Pancreas (tissue), 10 donors: ENCODE measurements at regions not wholly inside any gene's neighbourhood (a gene's known extent, or its start where the extent isn't known, plus 50 kb on each side); places are given as distances from the start of the nearest gene placed in this dataset.
"Not testable (repeated sequence)": the region's sequence is repeated elsewhere in the genome, so short reads cannot be mapped to it uniquely, and the experiment has no call there.

Experiments
- ATAC-seq, 4 donors: fragments of 200-7000 bp; cut with Tn5 transposase; one replicate each; pipeline versions ENCODE4 v1.8.0 to v1.9.1; 2020; ENCODE audit warnings: mild to moderate bottlenecking in 4 of 4, moderate library complexity in 4 of 4
- DNase-seq, 6 donors: peaks; one replicate each; pipeline ENCODE4 v3.0.0-alpha.2; 2020
- FAIRE-seq: peaks from 2 replicates; lab custom pipeline; 2012; peaks lifted over from hg19 to GRCh38; lab: Jason Lieb, UNC
- H3K27ac ChIP-seq, 4 donors: fragments of 200-600 bp; sonication (generic); 1 replicate in 3 of 4; 2 replicates in 1 of 4; pipeline versions ENCODE4 v1.5.0 to v1.8.0; 2020
- H3K27me3 ChIP-seq, 4 donors: fragments of 200-600 bp; one replicate each; pipeline ENCODE4 v1.8.0; 2021
- H3K36me3 ChIP-seq, 3 donors: fragments of 200-600 bp; sonication (generic) in 1 of 3; one replicate each; pipeline versions ENCODE4 v1.5.0 to v1.8.0; 2020 to 2021
- H3K4me1 ChIP-seq, 3 donors: fragments of 200-600 bp; one replicate each; pipeline ENCODE4 v1.8.0; 2021
- H3K4me3 ChIP-seq, 4 donors: fragments of 200-600 bp; sonication (generic) in 2 of 4; one replicate each; pipeline versions ENCODE4 v1.5.0 to v1.8.0; 2020 to 2021
- H3K9me3 ChIP-seq, 4 donors: fragments of 200-600 bp; one replicate each; pipeline ENCODE4 v1.8.0; 2021
- WGBS, 2 donors: extraction: QIAGEN DNeasy Blood & Tissue Kit; methylation state at CpG; one replicate each; pipeline ENCODE4 v1.1.7; 2013; 5-methylcytosine and 5-hydroxymethylcytosine counted together
- intact Hi-C, 3 donors: fragments of 100-400 bp; cut with DNase I; formaldehyde crosslinking; loops; one replicate each; pipeline versions ENCODE4 v1.11.1 to v1.14.2; 2022
- TF ChIP-seq, protein P1 (sequence below), 4 donors: fragments of 200-600 bp; sonication (generic) in 3 of 4; IDR thresholded peaks; one replicate each; pipeline versions ENCODE4 v1.5.0 to v1.8.0; 2021; ENCODE audit warnings: antibody characterized with exemption in 4 of 4
- donor health status: healthy with polysubstance abuse.
- donor health status: DM: no; HTN: no; CAD: no; lungs with moderate emphysema.
- donor health status: DM: no; HTN: no; CAD: no.
- donor health status: control.
- donor health status: control.
- donor health status: Bipolar disorder and iron deficiency.
- donor health status: DM: yes; HTN: yes; CAD: no.
- donor health status: DM: no; HTN: no; CAD: no.
- donor health status: DM: no; HTN: no; CAD: no.
- donor health status: DM: yes; HTN: yes; CAD: no.

DNA sequence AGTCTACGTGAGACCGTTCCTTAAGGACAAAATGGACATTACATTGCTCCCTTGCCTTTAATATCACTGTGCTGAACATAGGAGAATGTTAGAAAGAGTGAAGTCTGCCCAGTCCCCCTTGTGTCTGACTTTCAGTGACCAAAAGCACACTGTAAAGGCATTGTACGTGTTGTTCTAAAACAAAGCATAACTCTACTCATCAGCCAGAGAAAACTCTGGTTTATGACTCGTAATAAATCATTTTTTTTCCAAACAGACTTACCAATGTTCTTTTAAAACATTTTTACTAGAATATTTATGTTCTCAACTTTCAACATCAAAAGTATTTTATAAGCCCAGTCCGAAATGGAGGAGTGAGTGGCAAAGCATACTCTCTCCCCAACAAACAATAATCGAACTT, 262.5 kb downstream of the GJA1 start:
- Histone ChIP-seq H3K27me3 (no peaks in the 10 kb centered on the region), H3K27ac (no peak overlapping the region), H3K4me1 (no peaks in the 10 kb centered on the region), H3K9me3 (no peaks in the 10 kb centered on the region), H3K4me3 (no peak overlapping the region), H3K36me3 (no peaks in the 10 kb centered on the region)
- intact Hi-C loops = no loop called here
- DNase-seq = no peak
- ATAC-seq = no peak
- FAIRE-seq = no peak
- WGBS, 2 donors = 29 to 44% methylated on average over 6 of the region's 6 CpGs
- TF ChIP-seq, protein P1, sequence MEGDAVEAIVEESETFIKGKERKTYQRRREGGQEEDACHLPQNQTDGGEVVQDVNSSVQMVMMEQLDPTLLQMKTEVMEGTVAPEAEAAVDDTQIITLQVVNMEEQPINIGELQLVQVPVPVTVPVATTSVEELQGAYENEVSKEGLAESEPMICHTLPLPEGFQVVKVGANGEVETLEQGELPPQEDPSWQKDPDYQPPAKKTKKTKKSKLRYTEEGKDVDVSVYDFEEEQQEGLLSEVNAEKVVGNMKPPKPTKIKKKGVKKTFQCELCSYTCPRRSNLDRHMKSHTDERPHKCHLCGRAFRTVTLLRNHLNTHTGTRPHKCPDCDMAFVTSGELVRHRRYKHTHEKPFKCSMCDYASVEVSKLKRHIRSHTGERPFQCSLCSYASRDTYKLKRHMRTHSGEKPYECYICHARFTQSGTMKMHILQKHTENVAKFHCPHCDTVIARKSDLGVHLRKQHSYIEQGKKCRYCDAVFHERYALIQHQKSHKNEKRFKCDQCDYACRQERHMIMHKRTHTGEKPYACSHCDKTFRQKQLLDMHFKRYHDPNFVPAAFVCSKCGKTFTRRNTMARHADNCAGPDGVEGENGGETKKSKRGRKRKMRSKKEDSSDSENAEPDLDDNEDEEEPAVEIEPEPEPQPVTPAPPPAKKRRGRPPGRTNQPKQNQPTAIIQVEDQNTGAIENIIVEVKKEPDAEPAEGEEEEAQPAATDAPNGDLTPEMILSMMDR (IDR thresholded peaks at IDR 0.05) = no peak

DNA sequence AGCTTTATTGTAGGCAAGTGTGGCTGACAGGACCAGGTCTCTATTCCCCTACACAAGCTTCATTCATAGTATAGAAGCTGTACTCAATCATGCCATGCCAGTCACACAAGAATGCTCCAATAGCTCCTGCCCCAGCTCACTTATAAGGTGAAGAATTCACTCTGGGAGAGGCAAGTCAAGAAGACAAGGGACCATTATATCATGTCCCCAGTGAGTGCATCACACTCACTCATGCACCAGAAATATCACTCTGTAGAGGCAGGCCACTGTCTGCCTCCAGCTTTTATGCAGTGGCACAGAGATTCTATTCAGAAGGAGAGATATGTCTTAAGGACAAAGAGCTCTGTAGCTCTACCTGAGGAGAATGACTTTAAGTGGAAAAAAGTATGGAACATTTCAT, 263.2 kb downstream of the GJA1 start:
- DNase-seq (no peak), FAIRE-seq (no peak), ATAC-seq (no peak)
- no peaks in the 10 kb centered on the region for H3K36me3 ChIP-seq
- H3K27ac ChIP-seq = no peak overlapping the region
- TF ChIP-seq, protein P1 (IDR thresholded peaks at IDR 0.05) = no peak
- no peaks in the 10 kb centered on the region for H3K9me3 ChIP-seq
- no peak overlapping the region for H3K4me3 ChIP-seq
- intact Hi-C loops = no loop called here
- no peaks in the 10 kb centered on the region for H3K27me3 ChIP-seq
- H3K4me1 ChIP-seq = no peaks in the 10 kb centered on the region

DNA sequence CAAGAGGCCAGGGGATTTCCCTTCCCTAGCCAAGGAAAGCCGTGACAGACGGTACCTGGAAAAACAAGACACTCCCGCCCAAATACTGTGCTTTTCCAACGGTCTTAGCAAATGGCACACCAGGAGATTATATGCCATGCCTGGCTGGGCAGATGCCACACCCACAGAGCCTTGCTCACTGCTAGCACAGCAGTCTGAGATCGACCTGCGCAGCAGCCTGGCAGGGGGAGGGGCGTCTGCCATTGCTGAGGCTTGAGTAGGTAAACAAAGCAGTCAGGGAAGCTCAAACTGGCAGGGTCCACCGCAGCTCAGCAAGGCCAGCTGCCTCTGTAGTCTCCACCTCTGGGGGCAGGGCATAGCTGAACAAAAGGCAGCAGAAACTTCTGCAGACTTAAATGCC, 267.7 kb downstream of the GJA1 start:
- H3K9me3 ChIP-seq, H3K27ac ChIP-seq, ATAC-seq, DNase-seq, H3K4me1 ChIP-seq, FAIRE-seq, intact Hi-C loops, H3K36me3 ChIP-seq, H3K4me3 ChIP-seq, H3K27me3 ChIP-seq: not testable (repeated sequence)
- 65 to 68% methylated on average over 8 of the region's 8 CpGs for WGBS, 2 donors

DNA sequence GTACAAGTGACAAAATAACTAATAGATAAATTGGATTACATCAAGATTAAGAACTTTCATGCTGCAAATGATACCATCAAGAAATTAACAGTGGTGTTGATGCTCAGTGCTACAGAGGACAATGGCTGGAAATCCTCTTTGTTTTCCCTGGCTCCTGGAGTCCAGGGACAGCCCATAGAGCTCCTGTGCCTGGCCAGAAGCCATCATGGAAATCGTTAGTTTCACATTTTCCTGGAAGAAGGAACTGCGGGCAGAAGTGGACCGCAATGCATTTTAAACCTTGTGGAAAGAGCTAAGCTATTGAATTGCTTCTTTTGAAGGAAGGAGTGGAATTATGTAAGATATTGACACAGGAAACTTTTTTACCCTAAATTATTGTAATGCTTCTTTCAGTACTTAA, 276.0 kb downstream of the GJA1 start:
- Histone ChIP-seq H3K9me3 (no peaks in the 10 kb centered on the region), H3K27ac (no peak overlapping the region), H3K36me3 (no peaks in the 10 kb centered on the region), H3K4me1 (no peaks in the 10 kb centered on the region), H3K27me3 (no peaks in the 10 kb centered on the region), H3K4me3 (no peak overlapping the region)
- DNase-seq (no peak), ATAC-seq (no peak), FAIRE-seq (no peak)
- 49 to 62% methylated on average over 3 of the region's 3 CpGs for WGBS, 2 donors
- TF ChIP-seq, protein P1 (IDR thresholded peaks at IDR 0.05) = no peak
- intact Hi-C loops = no loop called here

DNA sequence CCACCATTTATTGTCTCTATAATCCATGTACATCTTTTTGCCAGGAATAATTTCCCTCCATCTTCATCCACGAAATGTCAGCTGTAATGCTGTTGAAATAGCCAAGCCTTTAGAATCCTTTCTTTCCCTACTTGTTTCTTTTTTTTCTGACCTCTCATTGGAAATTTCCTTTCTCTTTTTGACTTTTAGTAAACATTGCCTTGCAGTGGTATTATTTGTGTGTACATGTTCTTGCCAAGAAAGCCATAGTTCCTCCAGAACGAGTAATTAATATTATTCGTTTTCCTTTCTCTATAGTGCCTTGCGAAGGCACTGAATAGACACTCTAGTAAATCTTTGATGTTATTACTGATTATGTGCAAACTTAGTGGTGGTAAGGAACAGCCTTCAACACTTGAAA, 282.2 kb downstream of the GJA1 start:
- Histone ChIP-seq H3K36me3 (no peaks in the 10 kb centered on the region), H3K27me3 (no peaks in the 10 kb centered on the region), H3K9me3 (no peaks in the 10 kb centered on the region), H3K27ac (no peak overlapping the region), H3K4me1 (no peaks in the 10 kb centered on the region), H3K4me3 (no peak overlapping the region)
- intact Hi-C loops = no loop called here
- ATAC-seq (no peak), DNase-seq (no peak), FAIRE-seq (no peak)
- 67 to 72% methylated on average over 4 of the region's 4 CpGs for WGBS, 2 donors
- TF ChIP-seq, protein P1 (IDR thresholded peaks at IDR 0.05) = no peak

DNA sequence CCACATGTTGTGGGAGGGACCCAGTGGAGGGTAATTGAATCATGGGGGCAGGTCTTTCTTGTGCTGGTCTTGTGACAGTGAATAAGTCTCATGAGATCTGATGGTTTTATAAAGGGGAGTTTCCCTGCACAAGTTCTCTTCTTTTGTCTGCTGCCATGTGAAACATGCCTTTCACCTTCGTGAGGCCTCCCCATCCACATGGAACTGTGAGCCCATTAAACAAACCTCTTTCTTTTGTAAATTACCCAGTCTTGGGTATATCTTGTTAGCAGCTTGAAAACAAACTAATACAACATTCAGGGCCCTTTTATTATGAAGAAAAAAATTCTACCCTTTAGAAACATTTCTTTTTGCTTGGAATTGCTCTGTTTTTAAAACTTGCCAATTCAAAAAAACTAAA, 285.4 kb downstream of the GJA1 start:
- WGBS, 2 donors = 85 to 88% methylated on average over 1 of the region's 1 CpG
- H3K36me3 ChIP-seq, FAIRE-seq, ATAC-seq, H3K9me3 ChIP-seq, H3K27me3 ChIP-seq, DNase-seq, H3K27ac ChIP-seq, H3K4me3 ChIP-seq, intact Hi-C loops, H3K4me1 ChIP-seq: not testable (repeated sequence)
